DOHH2 (cell line): ENCODE measurements at regions not wholly inside any gene's neighbourhood (a gene's known extent, or its start where the extent isn't known, plus 50 kb on each side); places are given as distances from the start of the nearest gene placed in this dataset.

Experiments used
- H3F3A ChIP-seq: fragments of 200-600 bp; sonication (generic), shearing (Covaris generic); 2 replicates; pipeline ENCODE4 v1.6.0; 2016; ENCODE audit warnings: antibody characterized with exemption, mild to moderate bottlenecking; ENCODE audit not compliant: control insufficient read depth, insufficient read depth
- H3K27ac ChIP-seq: fragments of 200-600 bp; sonication (generic); 2 replicates; pipeline ENCODE4 v1.5.1; 2014; ENCODE audit warnings: low read depth, mild to moderate bottlenecking, low read length, moderate library complexity
- H3K27me3 ChIP-seq: fragments of 200-600 bp; sonication (generic); 2 replicates; pipeline ENCODE4 v1.6.1; 2014; ENCODE audit warnings: mild to moderate bottlenecking, low read length, mixed read lengths; ENCODE audit not compliant: control insufficient read depth
- H3K36me3 ChIP-seq: fragments of 200-600 bp; sonication (generic); 2 replicates; pipeline ENCODE4 v1.6.1; 2014; ENCODE audit warnings: mild to moderate bottlenecking, low read length, moderate library complexity, mixed read lengths; ENCODE audit not compliant: control insufficient read depth
- H3K4me1 ChIP-seq: fragments of 200-600 bp; sonication (generic); 2 replicates; pipeline ENCODE4 v1.6.1; 2014; ENCODE audit warnings: mild to moderate bottlenecking, low read length, mixed read lengths; ENCODE audit not compliant: control insufficient read depth
- H3K4me2 ChIP-seq: fragments of 200-600 bp; sonication (generic); 2 replicates; pipeline ENCODE4 v1.6.0; 2014; ENCODE audit warnings: mild to moderate bottlenecking, low read length, moderate library complexity
- H3K4me3 ChIP-seq: fragments of 200-600 bp; sonication (generic); 2 replicates; pipeline ENCODE4 v1.5.1; 2014; ENCODE audit warnings: mild to moderate bottlenecking, low read length, mixed read lengths
- H3K79me2 ChIP-seq: fragments of 200-600 bp; sonication (generic); 2 replicates; pipeline ENCODE4 v1.6.1; 2014; ENCODE audit warnings: mild to moderate bottlenecking, low read length, mixed read lengths; ENCODE audit not compliant: control insufficient read depth
- H3K9me2 ChIP-seq: fragments of 200-600 bp; sonication (generic); replicated peaks from 2 replicates; pipeline ENCODE4 v1.6.1; 2014; ENCODE audit warnings: mild to moderate bottlenecking, low read length, mixed read lengths; ENCODE audit not compliant: control insufficient read depth
- H3K9me3 ChIP-seq: fragments of 200-600 bp; sonication (generic); 2 replicates; pipeline ENCODE4 v1.6.1; 2014; ENCODE audit warnings: antibody characterized with exemption, low read length, mixed read lengths; ENCODE audit not compliant: control insufficient read depth, insufficient read depth
- H4K20me1 ChIP-seq: fragments of 200-600 bp; sonication (generic); 2 replicates; pipeline ENCODE4 v1.6.0; 2014; ENCODE audit warnings: low read depth, mild to moderate bottlenecking, antibody characterized with exemption, low read length, moderate library complexity; ENCODE audit not compliant: control insufficient read depth, insufficient read depth
- CTCF ChIP-seq: fragments of 200-600 bp; sonication (generic); IDR thresholded peaks from one replicate; pipeline ENCODE4 v1.5.1; 2014; ENCODE audit warnings: antibody characterized with exemption, mild to moderate bottlenecking, low read depth, low read length; ENCODE audit not compliant: poor library complexity, severe bottlenecking
- EZH2phosphoT487 ChIP-seq: fragments of 200-600 bp; sonication (generic); IDR thresholded peaks from 2 replicates; pipeline ENCODE4 v1.6.1; 2017; ENCODE audit warnings: borderline replicate concordance, mild to moderate bottlenecking, antibody characterized with exemption, low read length, moderate library complexity, mixed read lengths

GRCh38 chr18:24990671-24991134 is 361.3 kb downstream of the ZNF521 start:
- H3K27ac ChIP-seq, result no peak overlapping the region
- H3K4me1 ChIP-seq, result no peaks in the 10 kb centered on the region
- no peak overlapping the region for H3K4me2 ChIP-seq
- no peak overlapping the region for H3K4me3 ChIP-seq
- no peaks in the 10 kb centered on the region for H3K9me3 ChIP-seq
- no peaks in the 10 kb centered on the region for H3K9me2 ChIP-seq
- no peaks in the 10 kb centered on the region for H4K20me1 ChIP-seq
- H3F3A ChIP-seq, result no peaks in the 10 kb centered on the region
- no peaks in the 10 kb centered on the region for H3K79me2 ChIP-seq
- no peak for TF ChIP-seq EZH2phosphoT487
- no peak for TF ChIP-seq CTCF
- H3K27me3 ChIP-seq, result no peaks in the 10 kb centered on the region
- no peaks in the 10 kb centered on the region for H3K36me3 ChIP-seq

- H3K4me2 ChIP-seq, result no peak overlapping the region
- H3K36me3 ChIP-seq, result no peaks in the 10 kb centered on the region
- no peaks in the 10 kb centered on the region for H3F3A ChIP-seq
- H3K9me2 ChIP-seq, result no peaks in the 10 kb centered on the region
- no peak overlapping the region for H3K4me3 ChIP-seq
- no peaks in the 10 kb centered on the region for H3K9me3 ChIP-seq
- H4K20me1 ChIP-seq, result no peaks in the 10 kb centered on the region
- H3K79me2 ChIP-seq, result no peaks in the 10 kb centered on the region
- no peak for TF ChIP-seq CTCF
- no peak for TF ChIP-seq EZH2phosphoT487
- no peak overlapping the region for H3K27ac ChIP-seq
- no peaks in the 10 kb centered on the region for H3K27me3 ChIP-seq
- H3K4me1 ChIP-seq, result no peaks in the 10 kb centered on the region
Observed at GRCh38 chr18:24991141-24992060, 360.6 kb downstream of the ZNF521 start.

- Histone ChIP-seq H3K36me3 (no peaks in the 10 kb centered on the region), H3F3A (no peaks in the 10 kb centered on the region), H4K20me1 (no peaks in the 10 kb centered on the region), H3K9me2 (no peaks in the 10 kb centered on the region), H3K27me3 (no peaks in the 10 kb centered on the region), H3K4me1 (no peaks in the 10 kb centered on the region), H3K4me2 (no peak overlapping the region), H3K4me3 (no peak overlapping the region), H3K27ac (no peak overlapping the region), H3K79me2 (no peaks in the 10 kb centered on the region), H3K9me3 (no peaks in the 10 kb centered on the region)
- no peak for TF ChIP-seq CTCF
- no peak for TF ChIP-seq EZH2phosphoT487
Observed at GRCh38 chr18:24992491-24992890, 359.5 kb downstream of the ZNF521 start.
